Progenitor cell of endocrine pancreas (in vitro differentiated cells): ENCODE measurements at regions not wholly inside any gene's neighbourhood (a gene's known extent, or its start where the extent isn't known, plus 50 kb on each side); places are given as distances from the start of the nearest gene placed in this dataset.

Experiments
- DNase-seq: peaks from one replicate; pipeline ENCODE4 v3.0.0; 2021; ENCODE audit warnings: low spot score; ENCODE audit not compliant: unreplicated experiment
- H3K27ac Mint-ChIP-seq: 2 replicates; pipeline ENCODE4 v1.8.0; 2021; ENCODE audit warnings: mild to moderate bottlenecking, moderate library complexity, mixed read lengths
- H3K27me3 Mint-ChIP-seq: 2 replicates; pipeline ENCODE4 v1.8.0; 2021; ENCODE audit warnings: mixed read lengths
- H3K36me3 Mint-ChIP-seq: 2 replicates; pipeline ENCODE4 v1.8.0; 2022; ENCODE audit warnings: mixed read lengths; ENCODE audit not compliant: insufficient read depth
- H3K4me1 Mint-ChIP-seq: 2 replicates; pipeline ENCODE4 v1.8.0; 2021; ENCODE audit warnings: low read depth, mixed read lengths
- H3K4me3 Mint-ChIP-seq: 2 replicates; pipeline ENCODE4 v1.8.0; 2021; ENCODE audit warnings: low read depth, mild to moderate bottlenecking, moderate library complexity, mixed read lengths
- H3K9me3 Mint-ChIP-seq: 2 replicates; pipeline ENCODE4 v1.8.0; 2021; ENCODE audit warnings: low read depth, mixed read lengths
- CTCF ChIP-seq: fragments of 200-600 bp; sonication (generic); IDR thresholded peaks from one replicate; pipeline ENCODE4 v1.5.0; 2021; ENCODE audit warnings: antibody characterized with exemption, mild to moderate bottlenecking; ENCODE audit not compliant: unreplicated experiment

- Mint-ChIP-seq H3K9me3 (peaks cover 3% of the 10 kb centered on the region), H3K4me3 (no peak overlapping the region), H3K27me3 (no peaks in the 10 kb centered on the region), H3K27ac (no peak overlapping the region), H3K36me3 (no peaks in the 10 kb centered on the region), H3K4me1 (no peaks in the 10 kb centered on the region)
- no peak for TF ChIP-seq CTCF
- DNase-seq: peak; percentile 7
These were observed 1084.9 kb downstream of the BRD1 start for GRCh38 chr22:48742556-48743343.

DNA sequence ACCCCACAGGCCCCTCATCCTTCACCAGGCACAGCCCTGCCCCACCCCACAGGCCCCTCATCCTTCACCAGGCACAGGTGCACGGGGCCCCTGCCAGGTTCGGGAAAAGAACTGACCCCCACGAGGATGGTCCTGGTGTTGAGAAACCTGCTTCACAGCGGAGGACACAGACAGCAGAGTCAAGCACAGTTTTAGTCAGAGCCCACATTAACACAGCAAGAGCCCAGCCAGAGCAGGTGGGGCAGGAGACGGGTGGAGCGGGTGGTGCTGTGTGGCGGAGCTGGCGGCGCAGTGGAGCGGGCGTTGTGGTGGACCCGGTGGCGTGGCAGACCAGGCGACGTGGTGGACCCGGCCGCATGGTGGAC lies 1085.5 kb downstream of the BRD1 start:
- no peak for TF ChIP-seq CTCF
- Mint-ChIP-seq H3K4me1 (no peaks in the 10 kb centered on the region), H3K9me3 (peaks cover 3% of the 10 kb centered on the region), H3K27me3 (no peaks in the 10 kb centered on the region), H3K36me3 (no peaks in the 10 kb centered on the region), H3K27ac (no peak overlapping the region), H3K4me3 (no peak overlapping the region)
- DNase-seq: peak; percentile 4

GRCh38 chr22:48741540-48741939 lies 1086.1 kb downstream of the BRD1 start:
- Mint-ChIP-seq H3K27ac (no peak overlapping the region), H3K4me1 (no peaks in the 10 kb centered on the region), H3K4me3 (no peak overlapping the region), H3K27me3 (no peaks in the 10 kb centered on the region), H3K9me3 (peaks cover 3% of the 10 kb centered on the region), H3K36me3 (no peaks in the 10 kb centered on the region)
- no peak for TF ChIP-seq CTCF
- no peak for DNase-seq

DNA sequence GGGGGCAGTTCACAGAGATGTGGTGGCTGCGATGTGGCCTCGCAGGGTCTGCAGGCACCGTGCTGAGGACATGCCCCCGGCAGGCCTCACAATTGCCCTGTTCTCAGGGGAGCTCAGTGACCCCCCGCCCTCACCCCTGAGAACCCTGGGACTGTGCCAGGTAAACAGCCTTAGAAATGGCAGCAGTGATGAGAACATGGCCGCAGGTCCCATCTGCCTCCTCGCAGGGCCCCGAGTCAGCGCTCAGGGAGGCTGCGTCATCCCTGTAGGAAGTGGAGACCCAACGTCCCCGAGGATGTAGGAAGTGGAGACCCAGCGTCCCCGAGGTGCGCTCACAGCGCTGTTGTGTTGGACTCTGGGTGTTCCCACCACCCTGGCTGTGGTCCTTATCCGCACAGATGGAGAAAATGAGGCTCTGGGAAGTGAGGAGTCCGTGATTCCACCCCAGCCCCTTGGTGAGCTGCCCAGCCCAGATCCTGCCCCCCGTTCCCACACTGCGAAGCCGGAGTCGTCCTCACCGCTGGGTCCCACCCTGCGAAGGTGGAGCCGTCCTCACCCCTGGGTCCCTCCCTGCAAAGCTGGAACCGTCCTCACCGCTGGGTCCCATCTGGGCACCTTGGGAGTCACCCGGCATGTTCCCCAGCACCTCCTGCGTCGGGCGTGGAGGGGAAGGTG lies 1086.8 kb downstream of the BRD1 start:
- Mint-ChIP-seq H3K27me3 (no peaks in the 10 kb centered on the region), H3K4me1 (no peaks in the 10 kb centered on the region)
- TF ChIP-seq CTCF: no peak

GRCh38 chr22:48740086-48740730 lies 1087.5 kb downstream of the BRD1 start:
- TF ChIP-seq CTCF: no peak
- DNase-seq: no peak
- Mint-ChIP-seq H3K27me3 (no peaks in the 10 kb centered on the region), H3K4me3 (no peak overlapping the region), H3K4me1 (no peaks in the 10 kb centered on the region), H3K27ac (no peak overlapping the region), H3K9me3 (peaks cover 3% of the 10 kb centered on the region), H3K36me3 (no peaks in the 10 kb centered on the region)

More for the DNA sequence above, 1086.8 kb downstream of the BRD1 start:
- no peaks in the 10 kb centered on the region for H3K36me3 Mint-ChIP-seq
- peaks cover 3% of the 10 kb centered on the region for H3K9me3 Mint-ChIP-seq
- H3K27ac Mint-ChIP-seq: no peak overlapping the region
- no peak overlapping the region for H3K4me3 Mint-ChIP-seq
- DNase-seq: no peak
